RCC 7860 (cell line): ENCODE measurements at regions not wholly inside any gene's neighbourhood (a gene's known extent, or its start where the extent isn't known, plus 50 kb on each side); places are given as distances from the start of the nearest gene placed in this dataset.
A peak's percentile ranks its signal among the peaks of the same experiment; 100 is the strongest.

Experiments used
- DNase-seq: peaks from one replicate; pipeline ENCODE4 v3.0.0-alpha.2; 2015; ENCODE audit warnings: low spot score
- FAIRE-seq: peaks from 2 replicates; lab custom pipeline; 2012; peaks lifted over from hg19 to GRCh38; lab: Jason Lieb, UNC

DNA sequence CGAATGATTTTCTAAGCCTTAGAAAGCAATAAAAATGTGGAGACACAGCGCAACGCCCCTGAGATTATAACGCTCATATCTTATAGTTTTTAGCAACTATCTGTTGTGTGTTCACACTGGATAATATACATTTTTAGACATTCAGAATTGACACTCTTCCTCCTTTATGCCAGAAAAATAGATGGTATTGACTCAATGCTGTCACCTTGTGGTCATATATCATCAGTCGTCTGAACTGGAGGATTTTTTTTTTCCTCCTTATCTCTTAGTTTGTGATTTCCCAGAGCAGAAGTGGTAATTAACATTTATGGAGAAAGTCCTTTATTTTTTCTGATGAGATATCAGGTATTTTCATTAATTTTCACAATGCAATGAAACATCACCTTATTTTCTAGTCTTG, 759.6 kb downstream of the RAB28 start:
- no peak for DNase-seq
- peak; percentile 7 for FAIRE-seq

DNA sequence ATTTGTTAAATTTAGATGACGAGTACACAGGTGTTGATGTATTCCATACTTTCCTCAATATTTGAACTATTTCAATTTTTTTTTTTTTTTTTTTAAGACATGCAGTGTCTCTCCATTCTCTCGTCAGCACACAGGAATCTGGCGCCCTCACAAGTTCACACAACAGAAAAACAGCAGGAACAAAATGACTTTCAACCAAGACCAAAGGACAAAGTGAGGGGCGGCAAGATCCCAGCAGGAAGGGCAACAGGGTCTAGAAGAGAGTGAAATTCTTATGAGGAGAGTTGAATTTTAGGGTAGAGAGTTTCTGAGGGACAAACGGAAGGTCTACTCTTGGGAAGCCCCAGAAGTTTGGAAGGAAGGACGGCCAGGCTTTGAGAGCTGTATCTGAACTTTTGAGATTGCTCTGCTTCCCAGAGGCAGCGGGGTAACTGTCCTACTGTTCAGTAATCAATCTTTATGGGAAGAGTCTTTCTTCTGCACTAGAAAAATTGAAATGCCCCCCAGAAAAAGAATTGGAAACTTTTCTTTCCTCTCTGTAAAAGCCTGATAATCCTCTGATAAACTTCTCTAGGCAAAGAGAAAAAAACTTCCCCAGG, 760.2 kb downstream of the RAB28 start:
- no peak for FAIRE-seq

DNA sequence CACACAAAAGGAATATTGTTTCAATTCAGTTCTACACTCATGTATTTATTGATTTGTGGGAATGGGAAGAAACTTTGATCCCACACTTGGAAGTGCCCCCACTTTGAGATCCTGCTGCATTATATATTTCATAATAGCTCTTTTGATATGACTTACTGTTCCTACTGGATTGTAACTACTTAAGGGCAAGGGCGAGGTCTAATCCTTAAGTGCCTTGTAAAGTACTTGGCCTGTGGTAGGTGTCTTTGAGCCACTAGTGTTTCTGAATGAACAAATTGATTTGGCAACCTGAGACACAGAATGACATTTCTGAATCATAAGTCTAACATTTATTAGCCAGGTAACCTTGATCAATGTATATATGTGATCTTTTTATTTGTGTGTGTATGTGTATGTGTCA, 767.2 kb downstream of the RAB28 start:
- DNase-seq = no peak
- FAIRE-seq = no peak

More for the DNA sequence above, 760.2 kb downstream of the RAB28 start:
- no peak for DNase-seq

DNA sequence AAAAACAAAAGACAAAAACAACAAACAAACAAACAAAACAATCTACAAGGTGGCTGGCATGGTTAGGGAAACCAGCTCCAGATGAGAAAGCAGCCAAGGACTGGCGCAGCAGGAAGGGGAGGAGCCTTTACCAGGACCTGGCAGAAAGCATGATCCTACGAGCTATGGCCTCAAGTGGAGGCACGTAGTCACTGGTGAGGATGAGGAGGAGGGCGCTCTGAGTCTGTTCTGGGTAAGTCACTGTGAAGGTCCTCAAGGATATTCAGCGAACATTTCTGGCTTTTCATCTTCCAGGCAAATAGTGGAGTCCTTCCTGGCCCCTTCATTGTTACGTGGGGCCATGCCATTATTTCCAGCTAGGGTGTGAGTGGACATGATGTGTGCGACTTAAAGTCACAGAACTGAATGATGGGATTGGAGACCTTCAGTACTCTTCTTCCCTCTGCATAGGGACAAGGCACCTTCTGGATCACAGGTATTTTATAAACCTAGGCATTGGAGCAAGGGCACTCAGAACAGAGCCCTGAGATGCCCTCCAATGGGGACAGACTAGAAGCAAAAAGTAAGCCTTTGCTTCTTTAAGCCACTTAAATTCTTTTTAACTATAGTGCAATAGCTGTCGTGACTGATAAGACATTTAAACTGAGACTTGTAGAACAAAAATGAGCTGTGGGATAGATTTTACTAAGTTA, 771.3 kb downstream of the RAB28 start:
- no peak for FAIRE-seq

DNA sequence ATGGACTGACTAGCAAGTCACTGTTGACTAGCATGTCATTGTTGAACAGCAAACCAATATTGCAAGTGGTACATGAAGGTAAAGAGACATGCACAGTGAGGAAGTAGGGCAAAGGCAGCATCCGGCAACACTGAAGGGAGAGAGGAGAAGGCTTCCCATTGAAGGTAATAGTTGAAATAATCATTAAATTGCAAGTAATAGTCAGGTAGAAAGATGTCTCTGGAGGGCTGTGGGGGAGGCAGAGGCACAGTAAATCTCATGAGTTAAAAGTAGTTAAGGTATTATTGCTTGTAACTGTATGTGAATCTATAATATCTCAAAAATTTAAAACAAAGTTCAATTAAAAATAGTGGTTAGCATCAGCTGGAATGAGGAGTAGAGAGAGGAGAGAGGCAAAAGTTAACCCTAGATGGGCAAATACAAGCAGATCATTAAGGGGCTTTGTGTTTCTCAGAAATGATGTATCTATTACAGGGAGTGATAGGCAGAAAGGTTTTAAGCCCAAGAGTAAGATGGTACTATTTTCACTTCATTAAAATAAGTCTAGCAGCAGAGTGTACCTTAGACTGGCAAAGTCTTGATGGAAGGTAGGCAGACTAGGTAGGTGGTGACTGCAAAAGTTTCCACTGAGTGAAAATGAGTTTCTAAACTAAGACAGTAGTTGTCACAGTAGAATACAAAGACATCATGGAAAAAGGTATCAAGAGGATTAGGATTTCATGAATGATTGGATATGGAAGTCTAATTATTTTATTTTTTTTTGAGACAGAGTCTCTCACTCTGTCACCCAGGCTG, 776.6 kb downstream of the RAB28 start:
- FAIRE-seq = no peak
- no peak for DNase-seq

More for the DNA sequence above, 771.3 kb downstream of the RAB28 start:
- DNase-seq = no peak

DNA sequence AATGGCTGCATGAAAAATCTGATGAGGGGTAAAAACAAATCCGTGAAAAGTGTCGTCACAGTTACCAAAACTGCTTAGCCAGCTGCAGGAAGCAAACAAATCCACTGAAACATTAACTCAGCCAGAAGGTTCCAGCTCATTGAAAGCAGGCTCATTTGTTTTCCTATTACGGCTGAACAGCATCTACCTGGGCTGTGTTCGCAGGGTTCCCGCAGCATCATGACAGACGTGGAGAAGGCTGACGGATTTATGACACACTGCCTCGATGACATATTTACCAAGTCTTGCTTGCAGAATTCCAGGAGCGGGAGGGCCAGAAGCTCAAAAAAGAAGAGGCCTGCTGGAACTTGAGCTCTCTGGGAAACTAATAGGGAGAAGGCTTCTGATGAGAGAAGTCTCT, 781.1 kb downstream of the RAB28 start:
- DNase-seq = no peak
- no peak for FAIRE-seq

DNA sequence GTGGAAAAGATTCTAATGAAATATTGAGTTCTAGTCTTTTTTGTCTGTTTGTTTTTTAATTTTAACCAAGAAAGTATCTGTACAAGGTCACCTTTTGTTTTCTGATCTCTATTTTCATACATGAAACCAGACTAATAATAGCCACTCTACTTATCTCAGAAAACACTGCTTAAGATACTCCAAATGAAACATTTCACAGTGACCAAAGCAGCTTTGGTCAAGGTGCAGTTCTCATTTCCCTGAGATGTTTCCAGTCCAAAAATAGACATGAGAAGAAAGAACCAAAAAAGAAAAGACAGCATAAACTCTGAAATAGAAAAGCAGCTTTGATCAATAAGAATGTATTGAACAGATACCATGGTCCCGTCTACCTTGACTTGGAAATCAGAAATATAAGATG, 782.8 kb downstream of the RAB28 start:
- DNase-seq = no peak
- no peak for FAIRE-seq

DNA sequence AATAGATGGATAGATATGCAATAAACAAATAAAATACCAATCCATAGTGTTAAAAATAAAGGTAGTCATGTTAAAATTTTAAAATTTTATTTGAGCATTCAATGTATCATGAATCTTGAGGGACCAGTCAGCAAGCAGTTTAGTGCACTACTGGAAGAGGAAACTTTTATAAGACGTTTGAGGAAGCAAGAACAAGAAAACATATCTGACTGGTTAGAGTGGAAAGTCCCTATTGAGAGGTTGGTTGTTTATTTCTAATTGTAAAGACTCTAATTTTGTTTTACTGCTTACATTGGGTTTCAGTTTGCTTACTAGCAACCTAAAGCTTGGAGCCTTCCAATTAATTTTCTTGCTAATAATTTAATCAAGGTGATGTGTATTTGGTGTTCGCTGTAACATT, 786.2 kb downstream of the RAB28 start:
- no peak for FAIRE-seq
- DNase-seq = no peak

DNA sequence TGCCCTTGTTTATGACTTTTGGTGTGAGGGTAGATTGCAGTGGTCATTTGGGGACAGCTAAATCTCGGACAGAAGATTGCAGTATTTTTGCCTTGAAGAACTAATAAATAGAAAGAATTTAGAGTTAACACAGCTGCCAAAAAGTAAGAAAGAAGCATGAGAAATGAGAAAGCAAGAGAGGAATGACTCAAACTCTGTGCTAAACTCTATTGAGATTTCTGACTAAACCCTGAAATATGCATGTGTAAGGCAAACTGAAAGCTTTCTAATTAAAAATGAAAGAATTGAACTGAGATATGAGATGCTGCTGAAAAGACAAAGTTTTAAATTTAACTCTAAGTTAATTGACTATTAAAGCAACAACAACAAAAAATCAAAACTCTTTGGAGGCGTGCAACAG, 791.3 kb downstream of the RAB28 start:
- FAIRE-seq = no peak
- DNase-seq = no peak

DNA sequence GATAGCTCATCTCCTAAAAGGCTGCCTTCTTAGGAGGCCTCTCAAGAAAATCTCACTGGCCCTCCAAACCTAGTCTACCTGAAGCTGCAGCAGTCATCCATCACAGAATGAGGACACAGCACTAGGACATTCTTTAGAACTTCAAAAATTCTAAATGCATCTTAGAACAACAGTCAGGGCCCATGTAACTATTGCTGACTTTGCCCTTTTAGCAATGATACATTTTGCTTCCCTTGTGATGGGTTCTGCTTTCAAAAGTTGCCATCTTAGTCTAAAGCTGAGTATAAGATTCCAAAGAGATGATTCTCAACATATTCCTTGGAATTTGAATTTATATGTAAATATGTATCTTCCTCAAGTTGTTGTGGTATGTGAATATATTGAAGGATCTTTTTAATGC, 793.0 kb downstream of the RAB28 start:
- DNase-seq (no peak), FAIRE-seq (no peak)

DNA sequence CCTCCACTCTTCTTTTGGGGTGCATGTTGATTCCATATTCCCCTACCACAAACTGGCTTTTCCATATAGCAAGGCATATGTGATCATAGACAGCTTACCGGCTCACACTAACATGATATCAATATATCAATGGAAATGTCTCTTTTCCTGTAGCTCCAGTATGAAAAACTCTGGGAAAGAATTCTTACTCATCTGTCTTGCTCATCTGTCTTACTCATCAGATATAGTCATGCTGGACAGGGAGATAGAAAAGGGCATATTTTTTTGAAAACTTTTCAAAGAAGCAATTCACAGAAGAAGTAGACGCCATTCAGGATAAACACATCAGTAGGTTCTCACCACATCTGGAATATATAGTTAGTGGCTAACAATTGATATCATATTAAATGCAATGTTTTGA, 794.7 kb downstream of the RAB28 start:
- FAIRE-seq = no peak
- DNase-seq = no peak

DNA sequence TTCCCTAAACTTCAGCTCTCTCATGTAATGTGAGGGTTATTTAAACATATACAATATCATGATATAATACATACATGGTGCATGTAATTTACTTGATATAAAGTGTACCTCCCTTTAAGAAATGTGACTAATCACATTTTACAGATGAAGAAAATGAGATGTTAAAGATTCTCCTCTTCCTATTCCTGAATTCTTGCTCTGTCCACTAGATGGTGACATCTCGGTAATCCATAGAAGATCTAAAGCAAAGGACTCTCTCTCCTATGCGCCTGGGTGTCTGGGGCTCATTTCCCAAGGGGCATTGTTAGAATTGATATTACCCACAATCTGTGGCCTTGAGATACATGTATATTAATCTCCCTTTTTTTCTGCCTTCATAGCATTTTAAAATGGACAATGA, 804.9 kb downstream of the RAB28 start:
- DNase-seq (no peak), FAIRE-seq (no peak)

DNA sequence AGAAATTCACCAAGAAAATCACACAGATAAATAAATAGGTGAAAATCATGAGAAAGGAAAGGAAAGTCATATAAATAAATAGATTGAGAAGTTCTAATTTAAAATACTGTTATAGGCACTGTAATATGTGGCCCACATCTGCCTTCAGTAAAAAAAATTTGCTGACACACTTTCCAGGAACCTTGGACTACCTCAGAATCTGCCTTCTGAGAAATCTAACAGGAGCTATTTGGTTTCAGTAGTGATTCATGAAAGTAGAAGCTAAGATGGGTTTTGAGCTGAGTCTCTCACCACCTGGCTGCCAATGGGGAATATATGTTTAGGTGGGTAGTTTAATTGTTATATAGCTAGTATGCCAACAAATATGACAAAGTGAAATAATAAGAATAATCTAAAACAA, 810.0 kb downstream of the RAB28 start:
- FAIRE-seq = no peak
- no peak for DNase-seq

DNA sequence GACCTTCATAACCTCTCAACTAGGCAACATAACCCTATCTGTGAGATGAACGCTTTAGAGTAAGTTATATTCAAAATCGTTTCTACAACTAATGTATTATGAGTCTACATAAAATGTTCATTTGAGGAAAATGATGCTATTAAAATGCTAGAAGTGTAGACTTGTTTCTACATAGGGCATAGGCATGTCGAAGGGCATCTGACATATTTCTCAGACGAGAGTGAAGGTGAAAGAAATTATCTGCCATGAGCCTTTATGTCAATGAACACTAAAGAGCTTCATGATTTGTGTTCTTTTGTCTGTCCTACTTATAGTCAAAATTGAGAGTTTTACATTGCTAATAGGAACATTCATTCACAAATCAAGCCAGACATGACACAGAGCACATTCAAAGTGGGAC, 811.8 kb downstream of the RAB28 start:
- FAIRE-seq = no peak
- no peak for DNase-seq

DNA sequence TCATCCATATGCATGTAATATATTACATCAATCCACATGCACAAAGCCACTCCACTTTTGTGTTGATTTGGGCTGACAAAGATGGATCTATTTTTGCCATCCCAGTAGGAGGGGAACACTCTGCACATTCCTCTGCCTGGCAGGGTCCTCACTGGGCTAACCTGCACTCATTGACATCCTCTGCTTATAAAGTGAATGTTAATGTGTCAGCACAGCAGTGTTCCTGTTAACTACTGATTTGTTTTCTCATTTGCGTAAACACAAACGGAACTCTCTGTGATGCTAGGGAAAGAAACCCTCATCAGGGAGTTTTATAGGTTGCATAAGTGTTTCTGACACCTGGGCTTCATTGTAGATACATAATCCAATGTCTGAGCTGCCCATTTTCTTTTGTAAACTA, 826.0 kb downstream of the RAB28 start:
- no peak for FAIRE-seq
- no peak for DNase-seq

DNA sequence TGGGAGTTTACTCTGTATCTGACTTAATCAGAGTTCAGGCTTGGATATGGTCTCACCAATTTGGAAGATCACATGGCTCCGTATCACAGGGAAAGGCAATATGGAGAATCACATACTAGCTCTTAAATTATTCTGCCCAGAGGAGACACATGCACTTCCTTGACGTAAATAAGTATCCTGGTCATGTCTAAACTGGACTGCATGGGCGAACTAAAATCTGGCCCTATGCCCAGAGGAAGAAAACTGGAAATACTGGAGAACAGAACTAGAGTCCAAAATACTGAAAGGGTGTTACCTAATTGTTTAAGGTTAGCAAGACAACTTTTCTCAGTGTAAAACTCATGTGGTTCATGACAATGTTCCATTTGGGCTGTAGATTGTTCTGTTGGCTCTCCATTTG, 832.3 kb downstream of the RAB28 start:
- FAIRE-seq (no peak), DNase-seq (no peak)

DNA sequence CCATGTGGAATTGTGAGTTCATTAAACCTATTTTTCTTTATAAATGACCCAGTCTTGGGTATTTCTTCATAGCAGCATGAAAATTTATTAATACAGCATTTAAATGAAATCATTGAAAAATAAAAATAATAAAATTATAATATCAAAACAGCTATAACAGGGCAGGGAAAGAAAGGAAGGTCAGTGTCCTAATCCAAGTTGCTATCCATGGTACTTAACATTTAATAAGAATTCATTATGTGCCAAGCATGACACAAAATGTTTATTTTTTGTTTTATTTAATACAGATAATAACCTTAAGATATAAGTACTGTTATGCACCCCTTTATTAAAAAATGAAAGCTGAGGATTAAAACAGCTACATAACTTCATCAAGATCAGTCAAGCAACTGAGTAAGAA, 838.4 kb downstream of the RAB28 start:
- FAIRE-seq = no peak

DNA sequence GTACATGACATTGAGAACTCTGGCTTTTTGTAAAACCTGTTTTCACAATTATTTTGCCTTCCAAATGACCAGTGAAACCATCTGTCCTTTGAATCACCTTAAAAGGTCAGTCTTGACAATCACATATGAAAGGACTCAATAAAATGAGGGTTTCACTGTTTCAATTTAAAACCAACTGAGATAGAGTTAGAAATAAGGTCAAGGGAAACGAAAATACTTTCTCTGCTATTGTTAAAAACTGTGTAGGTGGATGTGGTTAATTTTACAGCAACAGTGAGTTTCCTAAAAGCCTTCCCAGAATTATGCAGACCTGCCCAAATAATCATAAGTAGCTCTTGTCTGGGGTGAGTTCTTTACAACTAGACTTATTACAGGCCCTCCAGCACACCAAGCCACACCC, 839.9 kb downstream of the RAB28 start:
- DNase-seq (no peak), FAIRE-seq (no peak)

More for the DNA sequence above, 838.4 kb downstream of the RAB28 start:
- DNase-seq = no peak

DNA sequence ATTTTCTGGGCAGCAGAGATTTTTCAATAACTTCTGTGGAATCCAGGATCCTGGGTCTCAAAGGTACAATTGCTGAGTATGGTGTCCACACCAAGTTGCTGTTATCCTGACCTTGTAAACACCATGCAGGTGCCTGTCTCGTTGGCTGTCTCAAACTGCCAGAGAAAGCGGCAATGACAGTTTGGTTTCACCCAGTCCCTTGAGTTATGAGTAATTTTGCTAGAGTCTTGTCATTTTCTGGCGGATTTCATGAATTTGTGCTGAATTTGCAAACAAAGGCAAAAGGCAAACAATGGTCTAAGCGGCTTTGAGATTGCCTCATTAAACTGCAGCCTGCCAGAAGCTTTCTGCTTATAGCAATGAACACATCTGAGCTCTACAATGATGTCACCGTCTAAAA, 847.9 kb downstream of the RAB28 start:
- no peak for DNase-seq
- no peak for FAIRE-seq

DNA sequence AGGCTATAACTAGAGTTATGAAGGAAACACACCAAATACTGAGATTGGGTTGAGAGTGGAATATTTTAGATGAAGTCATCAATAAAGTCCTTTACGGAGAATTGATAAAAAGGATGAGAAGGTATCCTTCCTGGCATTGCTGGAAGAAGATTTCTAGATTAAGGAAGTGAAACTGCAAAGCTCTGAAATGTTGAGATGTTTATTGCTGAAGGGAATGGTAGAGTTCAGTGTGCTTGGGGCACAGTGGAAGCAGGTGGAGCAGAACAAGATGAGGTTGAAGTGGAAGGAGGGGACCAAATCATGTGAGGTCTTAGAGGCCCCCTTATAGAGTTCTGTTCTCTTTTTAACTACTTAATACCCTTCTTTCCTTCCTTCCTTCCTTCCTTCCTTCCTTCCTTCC, 848.5 kb downstream of the RAB28 start:
- FAIRE-seq (no peak), DNase-seq (no peak)

DNA sequence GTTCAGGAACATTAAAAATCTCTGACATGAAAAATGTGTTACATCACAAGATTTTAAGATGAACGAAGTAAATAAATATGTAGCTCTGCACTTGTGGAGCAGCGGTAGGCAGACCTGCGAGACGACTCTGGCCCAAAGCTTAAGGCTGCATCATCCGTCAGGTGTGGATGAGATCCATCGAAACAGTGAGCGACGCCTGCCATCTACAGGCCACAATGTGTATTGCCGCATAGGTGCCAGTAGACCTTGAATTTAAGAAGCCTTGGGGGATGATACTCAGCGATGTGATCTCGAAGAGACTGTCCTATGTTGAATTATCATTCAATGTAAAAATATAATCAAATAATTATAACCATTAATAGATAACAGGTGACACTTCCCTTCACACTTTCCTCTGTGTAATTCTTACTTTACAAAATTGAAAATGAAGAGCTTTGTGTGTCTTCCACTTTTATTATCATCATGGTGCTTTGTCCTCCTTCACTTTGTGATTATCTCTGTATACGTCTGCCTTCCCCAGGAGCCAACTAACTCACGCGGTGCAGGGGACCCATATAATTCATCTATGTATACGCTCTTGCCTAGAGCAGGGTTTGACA, 851.0 kb downstream of the RAB28 start:
- FAIRE-seq (peak; percentile 16), DNase-seq (peak; percentile 42)

DNA sequence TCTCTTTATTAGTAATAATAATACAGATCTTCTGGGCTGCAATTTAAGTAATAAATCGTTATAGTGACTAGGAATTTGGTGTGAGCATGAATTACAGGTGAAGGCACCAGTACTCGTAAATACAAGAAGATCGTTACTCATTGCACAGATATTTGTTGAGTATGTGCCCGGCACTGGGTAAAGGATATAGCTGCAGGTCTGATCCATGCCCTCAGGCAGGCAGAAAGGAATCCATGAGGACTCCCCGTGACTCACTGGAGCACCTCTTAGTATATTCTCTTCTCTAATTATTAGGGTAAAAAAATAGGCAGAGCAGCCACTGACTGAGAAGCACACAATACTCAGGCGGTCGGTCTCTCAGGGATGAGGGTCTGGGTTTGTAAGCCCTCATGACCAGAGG, 868.3 kb downstream of the RAB28 start:
- FAIRE-seq (no peak), DNase-seq (no peak)
